DND-41 (cell line): ENCODE measurements at regions not wholly inside any gene's neighbourhood (a gene's known extent, or its start where the extent isn't known, plus 50 kb on each side); places are given as distances from the start of the nearest gene placed in this dataset.

Source experiments
- EZH2 ChIP-seq: IDR thresholded peaks from 3 replicates; pipeline ENCODE4 v1.6.1; 2012; ENCODE audit warnings: borderline replicate concordance, low read depth, mild to moderate bottlenecking, moderate library complexity, low read length, inconsistent platforms; ENCODE audit not compliant: severe bottlenecking
- TF ChIP-seq, protein P1 (sequence below): IDR thresholded peaks from 2 replicates; pipeline ENCODE4 v1.5.1; 2012; ENCODE audit warnings: borderline replicate concordance, low read length, moderate library complexity, mild to moderate bottlenecking; ENCODE audit not compliant: poor library complexity, severe bottlenecking; ENCODE audit errors: extremely low read depth

DNA sequence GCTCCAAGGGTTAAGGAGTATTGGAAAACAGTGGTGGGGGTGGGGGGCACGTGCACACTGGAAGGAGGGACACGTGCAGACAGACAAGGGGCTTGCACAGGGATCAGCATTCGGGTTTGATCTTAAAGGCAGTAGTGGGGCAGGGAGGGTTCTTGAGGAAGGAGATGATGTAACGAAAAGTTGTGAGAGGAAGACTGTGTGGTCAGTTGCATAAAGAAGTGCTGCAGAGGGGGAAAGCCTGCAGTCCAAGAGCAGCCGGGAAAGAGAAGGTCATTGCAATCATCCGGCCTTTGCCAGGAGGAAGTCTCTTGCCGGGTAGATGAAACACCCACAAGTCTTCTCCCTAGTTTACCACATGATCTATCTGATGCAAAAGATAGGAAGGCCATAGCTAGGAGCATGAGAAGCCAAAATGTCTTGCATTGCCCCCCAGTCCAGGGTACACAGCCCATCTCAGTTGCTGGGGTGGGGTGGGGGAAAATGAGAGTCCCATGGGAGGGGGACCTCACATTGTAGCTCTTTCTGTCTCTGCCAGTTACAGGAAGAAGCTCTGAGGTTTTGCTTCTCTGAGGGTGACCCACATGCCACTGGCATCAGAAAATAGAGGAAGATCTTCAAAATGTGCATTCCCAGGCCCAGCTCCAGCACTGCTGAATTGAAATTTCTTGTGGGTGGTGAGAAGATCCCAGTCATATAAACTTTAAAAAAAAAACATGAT, 202.5 kb upstream of the RAB4A start:
- TF ChIP-seq, protein P1, sequence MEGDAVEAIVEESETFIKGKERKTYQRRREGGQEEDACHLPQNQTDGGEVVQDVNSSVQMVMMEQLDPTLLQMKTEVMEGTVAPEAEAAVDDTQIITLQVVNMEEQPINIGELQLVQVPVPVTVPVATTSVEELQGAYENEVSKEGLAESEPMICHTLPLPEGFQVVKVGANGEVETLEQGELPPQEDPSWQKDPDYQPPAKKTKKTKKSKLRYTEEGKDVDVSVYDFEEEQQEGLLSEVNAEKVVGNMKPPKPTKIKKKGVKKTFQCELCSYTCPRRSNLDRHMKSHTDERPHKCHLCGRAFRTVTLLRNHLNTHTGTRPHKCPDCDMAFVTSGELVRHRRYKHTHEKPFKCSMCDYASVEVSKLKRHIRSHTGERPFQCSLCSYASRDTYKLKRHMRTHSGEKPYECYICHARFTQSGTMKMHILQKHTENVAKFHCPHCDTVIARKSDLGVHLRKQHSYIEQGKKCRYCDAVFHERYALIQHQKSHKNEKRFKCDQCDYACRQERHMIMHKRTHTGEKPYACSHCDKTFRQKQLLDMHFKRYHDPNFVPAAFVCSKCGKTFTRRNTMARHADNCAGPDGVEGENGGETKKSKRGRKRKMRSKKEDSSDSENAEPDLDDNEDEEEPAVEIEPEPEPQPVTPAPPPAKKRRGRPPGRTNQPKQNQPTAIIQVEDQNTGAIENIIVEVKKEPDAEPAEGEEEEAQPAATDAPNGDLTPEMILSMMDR: no peak
- no peak for TF ChIP-seq EZH2
